ENCODE measurements at regions not wholly inside any gene's neighbourhood (a gene's known extent, or its start where the extent isn't known, plus 50 kb on each side); places are given as distances from the start of the nearest gene placed in this dataset.

DNA sequence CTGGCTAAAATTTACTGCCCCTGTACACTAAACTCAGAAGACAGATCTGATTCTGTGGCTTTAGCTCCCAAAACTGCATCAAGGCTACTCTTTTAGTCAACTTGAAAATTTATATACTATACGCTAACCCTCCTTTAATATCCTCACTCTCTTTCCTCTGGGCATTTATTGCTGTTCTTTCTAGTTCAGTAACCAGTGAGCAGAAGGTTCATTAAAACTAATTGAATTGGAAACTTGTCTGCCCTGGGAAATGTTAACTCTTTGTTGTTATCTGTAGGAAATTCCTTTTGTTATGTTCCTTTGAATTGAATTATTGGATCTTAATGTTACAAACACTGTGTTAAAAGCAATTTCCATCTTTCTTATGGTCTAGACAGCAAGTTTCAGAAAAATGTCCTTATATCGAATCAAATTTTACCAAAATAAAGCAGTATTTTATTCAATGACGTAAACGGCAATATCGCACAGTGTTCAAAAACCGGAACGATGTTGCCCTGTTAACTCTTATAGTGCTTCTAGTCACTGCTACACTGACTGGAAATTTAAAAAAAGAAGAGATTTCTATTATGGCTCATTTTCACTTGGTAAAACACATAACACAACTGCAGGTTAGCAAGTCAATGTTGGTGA, 168.3 kb downstream of the NR4A2 start:
- no peak for DNase-seq (ENCODE audit: low read depth in 3 of 3)

DNA sequence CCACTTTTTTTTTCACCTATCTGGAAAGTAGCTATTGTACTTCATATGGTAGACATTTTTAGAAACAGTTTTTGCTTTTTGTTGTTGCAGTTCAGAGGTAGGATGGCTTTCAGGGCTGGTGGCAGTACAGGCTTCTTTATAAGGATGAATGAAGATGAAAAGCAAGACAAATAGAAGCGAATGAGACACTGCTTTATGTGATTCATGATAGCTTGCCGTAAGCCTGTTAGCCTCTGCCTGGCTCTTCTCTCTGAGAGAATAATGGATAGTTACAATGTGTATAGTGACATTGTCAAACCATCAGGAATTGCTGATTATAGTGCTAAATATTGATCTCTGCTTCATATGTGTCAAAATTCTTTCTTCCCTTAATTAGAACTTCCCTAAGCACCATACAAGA, 173.7 kb downstream of the NR4A2 start:
- DNase-seq (ENCODE audit: low read depth in 3 of 3) = no peak

DNA sequence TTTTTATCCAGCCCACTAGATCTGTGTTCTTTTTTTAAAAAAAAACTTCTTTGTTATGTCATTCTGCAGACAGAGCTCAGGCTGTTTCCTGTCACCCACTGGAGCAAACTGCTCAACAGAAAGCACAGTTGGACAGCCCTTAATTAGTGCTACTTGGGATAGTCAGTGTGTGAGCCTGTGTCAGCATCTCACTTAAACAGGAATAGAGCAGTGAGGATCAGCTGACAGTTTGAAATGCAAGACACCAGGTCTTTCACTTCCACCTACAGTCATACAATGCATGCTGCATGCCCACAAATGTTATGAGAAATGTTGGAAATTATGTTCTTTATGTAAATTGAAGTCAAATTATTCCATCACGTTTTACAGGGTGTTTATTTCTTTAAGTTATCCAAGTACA, 174.9 kb downstream of the NR4A2 start:
- no peak for DNase-seq (ENCODE audit: low read depth in 3 of 3)

DNA sequence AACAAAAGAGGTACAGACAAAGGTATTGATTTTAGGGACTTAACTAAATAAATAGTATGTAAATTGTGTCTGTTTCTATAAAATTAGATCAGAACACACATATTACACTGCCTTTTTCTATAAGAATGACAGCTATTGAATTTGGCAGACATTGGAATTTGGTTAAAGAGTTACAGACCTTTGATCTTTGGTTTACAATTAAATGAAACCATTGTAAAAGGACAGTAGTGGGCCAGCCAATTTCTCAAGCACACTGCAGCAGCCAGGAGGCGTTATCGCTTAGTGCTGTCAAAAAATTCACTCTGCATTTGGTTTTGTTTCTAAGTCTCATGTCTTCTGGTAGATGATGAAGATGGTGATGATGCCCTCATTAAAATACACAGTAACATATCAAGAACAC, 175.9 kb downstream of the NR4A2 start:
- no peak for DNase-seq (ENCODE audit: low read depth in 3 of 3)

DNA sequence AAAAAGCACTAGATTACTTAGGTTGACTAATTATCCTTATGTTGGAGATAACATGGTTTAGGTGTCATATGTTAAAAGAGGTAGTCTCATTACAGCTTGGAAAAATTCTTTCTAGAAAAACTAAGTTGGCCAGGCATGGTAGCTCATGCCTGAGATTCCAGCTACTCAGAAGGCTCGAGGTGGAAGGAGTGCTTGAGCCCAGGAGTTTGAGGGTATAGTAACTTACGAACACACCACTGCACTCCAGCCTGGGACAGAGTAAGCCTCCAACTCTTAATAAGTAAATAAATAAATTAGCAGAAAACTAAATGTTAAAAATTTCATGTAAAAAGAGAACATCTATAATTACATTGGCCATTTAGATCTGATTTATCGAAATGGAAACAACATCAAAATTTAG, 177.2 kb downstream of the NR4A2 start:
- DNase-seq (ENCODE audit: low read depth in 3 of 3) = no peak

DNA sequence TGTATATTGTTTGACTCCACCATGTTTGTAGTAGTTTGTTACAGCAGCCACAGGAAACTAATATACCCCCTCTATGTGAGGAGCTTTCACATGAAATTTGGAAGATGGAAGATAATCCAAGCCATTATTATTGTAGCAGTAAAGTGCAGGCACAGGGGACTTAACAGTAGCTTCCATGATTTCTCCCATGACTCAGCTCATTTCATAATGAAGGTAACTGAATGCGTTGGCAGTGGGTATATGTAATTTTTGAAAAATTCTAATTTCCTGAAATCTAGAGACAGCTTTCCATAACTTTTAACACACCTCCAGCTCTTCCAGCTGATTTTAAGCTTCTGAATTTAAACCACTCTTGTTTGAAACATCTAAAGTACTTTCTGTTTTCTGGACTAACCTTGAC, 181.2 kb downstream of the NR4A2 start:
- no peak for DNase-seq (ENCODE audit: low read depth in 3 of 3)

DNA sequence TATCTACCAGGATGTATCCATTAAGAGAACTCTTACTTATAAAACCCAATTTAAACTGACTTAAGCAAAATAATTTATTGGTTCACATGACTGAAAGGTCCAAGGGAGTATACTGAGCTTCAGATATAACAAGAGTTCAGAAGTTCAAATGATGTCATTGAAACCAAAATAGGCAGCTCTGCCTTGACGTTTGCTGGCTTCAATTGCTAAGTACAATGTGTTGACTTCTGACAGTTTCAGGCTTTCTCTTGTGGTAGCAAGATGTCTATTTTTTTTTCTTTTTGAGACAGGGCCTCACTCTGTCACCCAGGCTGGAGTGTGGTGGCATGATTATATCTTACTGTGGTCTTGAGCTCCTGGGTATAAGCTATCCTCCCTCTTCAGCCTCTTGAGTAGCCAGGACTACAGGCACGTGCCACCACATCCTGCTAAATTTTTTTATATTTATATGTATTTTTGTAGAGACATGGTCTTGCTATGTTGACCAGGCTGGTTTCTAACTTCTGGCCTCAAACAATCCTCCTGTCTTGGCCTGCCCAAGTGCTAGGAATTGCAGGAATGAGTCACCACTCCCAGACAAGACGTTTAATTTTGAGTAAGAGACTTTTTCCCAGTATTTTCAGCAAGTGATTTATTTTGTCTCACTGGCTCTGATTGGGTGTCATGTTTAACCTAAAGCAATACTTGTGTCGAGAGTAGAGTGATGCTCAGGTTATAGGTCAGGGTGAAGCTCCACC, 184.8 kb downstream of the NR4A2 start:
- DNase-seq (ENCODE audit: low read depth in 3 of 3) = no peak

DNA sequence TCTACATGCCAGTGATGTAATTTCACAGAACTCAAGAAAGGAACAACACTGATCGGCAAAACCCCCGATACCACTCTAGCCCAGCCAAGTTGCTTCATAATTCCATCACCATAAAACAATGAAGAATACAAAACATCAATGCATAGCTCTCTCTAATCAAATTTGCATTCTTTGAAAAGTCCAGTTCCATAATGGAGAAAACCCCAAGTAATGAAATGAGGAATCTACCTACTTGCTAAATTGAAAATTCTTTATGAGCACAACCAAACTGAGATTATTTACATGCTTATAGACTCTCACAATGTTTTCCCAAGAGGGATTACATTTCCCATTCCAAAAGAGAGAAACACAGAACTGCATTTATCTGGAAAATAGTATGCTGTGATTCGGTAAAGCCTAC, 186.5 kb downstream of the NR4A2 start:
- no peak for DNase-seq (ENCODE audit: low read depth in 3 of 3)

DNA sequence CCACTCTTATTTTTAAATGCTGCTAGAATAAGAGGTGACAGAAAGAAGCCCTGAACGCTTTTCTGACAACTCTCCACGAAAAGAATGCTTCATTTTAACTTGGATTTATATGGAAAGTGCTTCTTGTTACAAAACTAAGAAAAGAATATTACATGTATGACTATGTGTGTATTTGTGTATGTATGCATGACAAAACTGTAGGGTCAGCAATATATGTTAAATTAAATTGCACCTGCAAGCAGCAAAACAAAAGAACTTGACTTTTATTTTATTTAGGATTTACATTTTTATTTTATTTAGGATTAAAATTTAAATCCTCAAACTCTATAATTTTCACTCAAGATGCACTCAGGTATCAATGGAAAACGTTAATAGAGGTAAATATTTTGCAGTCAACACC, 187.1 kb downstream of the NR4A2 start:
- no peak for DNase-seq (ENCODE audit: low read depth in 3 of 3)

DNA sequence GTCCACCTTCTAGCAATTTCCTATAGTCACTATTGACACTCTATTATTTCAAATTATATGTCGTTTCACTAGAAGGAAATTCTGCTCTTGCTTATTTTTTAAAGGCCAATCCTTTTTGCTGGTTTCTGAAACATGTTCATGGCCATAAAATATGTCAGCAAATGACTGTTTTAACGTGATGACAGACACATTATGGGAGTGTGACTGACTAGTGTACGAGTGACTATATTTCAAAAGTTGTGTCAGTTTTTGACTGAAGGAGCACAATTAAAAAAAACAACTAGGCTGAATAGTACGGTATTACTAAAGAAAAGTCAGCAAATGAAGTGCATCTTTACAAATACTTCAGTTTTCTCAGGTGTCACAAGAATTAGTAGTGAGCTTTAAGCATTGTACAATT, 196.0 kb downstream of the NR4A2 start:
- DNase-seq (ENCODE audit: low read depth in 3 of 3) = no peak

DNA sequence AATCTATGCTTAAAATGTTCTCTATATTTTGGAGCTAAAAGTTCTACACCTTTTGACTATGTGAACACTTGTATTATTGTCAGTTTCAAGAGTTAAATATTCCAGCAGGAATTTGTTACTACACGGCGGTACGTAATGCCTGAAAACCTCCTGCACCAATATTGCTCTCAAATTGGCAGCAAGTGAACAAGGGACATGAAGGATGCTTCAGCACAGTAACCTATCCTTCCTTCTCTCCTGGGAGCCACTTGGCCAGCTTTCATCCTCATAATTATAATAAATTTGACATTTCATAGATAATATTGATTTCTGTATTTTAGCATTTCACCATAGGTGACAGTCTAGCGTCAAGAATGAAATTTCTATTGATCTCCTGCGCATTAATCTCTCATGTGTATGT, 197.6 kb downstream of the NR4A2 start:
- DNase-seq (ENCODE audit: low read depth in 3 of 3) = no peak

DNA sequence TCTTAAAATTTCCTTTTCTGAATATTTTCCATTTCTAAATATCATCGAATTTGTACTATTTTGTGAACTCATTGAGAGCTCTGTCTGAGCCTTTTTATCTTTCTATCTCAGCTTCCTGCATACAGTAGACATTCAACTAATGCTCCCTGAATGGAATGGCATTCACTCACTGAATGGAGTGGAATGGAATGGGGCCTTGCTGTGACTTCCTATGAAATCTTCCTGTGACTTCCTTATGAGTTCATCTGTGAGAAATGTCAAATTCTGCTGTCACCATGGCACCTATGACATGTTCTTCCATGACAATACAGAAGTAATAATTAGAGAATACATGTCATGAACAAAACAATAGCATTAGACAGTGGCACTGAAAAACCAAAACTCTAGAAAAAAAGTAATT, 199.6 kb downstream of the NR4A2 start:
- no peak for DNase-seq (ENCODE audit: low read depth in 3 of 3)

DNA sequence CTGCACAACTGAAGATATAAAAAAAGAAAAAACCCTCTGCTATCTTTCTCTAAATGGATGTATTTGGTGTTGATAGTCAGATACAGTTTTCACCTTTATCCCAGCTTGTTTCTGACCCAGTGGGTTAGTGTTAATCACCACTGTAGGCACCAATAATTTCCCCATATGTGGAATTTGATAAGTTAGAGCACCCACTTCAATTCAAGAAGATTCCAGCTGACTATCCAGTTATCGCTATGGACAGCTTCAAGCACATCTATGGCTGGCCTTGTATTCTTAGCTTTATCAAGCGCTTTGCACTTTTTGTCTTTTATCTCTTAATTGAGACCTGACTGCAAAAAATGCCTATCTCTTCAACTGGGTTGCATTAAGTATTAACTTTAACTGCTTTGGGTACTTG, 200.4 kb downstream of the NR4A2 start:
- DNase-seq (ENCODE audit: low read depth in 3 of 3) = no peak

DNA sequence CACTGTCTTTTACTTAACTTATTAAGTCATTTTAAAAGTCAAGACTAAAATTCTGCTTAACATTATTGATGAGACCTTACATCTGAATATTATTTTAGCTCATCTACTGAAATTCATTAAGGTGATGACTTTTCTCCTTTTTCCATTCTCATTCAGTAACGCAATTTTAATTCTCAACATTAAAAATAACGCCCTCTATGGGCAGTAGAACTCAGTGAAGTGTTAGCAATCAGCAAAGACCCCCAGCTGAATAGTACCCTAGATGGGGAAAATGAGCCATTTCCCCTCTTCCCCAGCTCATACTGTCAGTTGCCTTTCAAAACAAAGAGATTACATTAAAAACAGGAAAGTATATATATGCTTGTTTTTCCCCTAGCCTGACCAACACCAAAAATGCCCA, 203.3 kb downstream of the NR4A2 start:
- no peak for DNase-seq (ENCODE audit: low read depth in 3 of 3)

DNA sequence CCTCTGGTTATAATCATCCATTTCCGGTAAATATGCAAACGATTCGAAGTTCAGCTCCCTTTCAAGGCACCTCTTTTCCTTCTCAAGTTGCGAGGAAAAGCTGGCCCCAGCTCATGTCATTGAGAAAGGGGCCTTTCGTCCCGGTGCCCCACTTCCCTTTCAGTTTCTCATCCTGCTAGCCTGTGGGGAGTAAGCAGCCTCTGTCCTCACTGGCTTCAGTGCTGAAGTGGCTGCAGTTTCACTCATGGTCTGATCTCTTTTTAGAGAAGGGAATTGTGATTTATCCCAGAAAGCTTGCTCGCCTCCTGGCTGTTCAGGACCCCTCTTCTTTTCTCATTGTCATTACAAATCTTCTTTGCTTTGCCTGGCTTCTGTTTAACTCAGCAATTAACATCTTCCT, 207.5 kb downstream of the NR4A2 start:
- DNase-seq (ENCODE audit: low read depth in 3 of 3) = no peak

DNA sequence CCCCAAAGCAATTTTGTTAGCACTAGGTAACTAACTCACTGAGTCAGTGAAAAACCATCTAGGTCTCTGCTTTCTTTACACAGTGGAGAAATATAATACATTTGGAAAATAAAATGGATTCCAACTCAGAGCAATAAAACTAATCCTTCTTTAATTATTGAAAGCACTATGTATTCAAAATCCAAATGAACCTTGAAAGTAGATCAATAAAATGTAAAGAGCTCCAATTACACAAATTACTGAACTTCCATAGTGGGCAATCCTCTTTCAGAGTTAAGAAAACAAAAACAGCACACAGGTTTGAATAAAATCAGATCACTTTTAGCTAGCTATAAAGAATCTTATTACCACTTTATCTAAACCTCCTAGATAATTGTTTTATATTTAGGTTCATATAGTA, 208.1 kb downstream of the NR4A2 start:
- no peak for DNase-seq (ENCODE audit: low read depth in 3 of 3)

DNA sequence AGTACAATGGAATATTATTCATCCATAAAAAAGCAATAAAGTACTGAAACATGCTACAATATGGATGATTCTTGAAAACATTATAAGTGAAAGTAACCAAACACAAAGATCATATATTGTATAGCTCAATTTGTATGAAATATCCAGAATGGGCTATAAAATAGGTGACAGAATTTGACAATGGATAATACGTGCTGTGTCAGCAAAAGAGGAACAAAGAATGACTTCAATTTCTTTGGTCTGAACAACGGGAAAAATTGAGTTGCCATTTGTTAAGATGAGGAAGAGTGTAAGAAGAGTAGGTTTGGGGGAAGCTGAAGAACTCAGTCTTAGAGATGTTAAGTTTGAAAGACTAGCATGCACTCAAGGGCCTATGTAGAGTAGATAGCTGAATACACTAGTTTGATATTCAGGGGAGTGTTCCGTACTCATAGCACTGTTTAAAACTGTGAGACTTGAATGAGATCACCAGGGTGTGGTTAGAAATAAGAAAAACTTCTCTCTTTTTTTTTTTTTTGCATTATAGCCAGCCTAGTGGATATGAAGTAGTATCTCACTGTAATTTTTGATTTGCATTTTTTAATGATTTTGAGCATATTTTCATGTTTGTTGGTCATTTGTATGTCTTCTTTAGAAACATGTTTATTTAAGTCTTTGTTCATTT, 213.6 kb downstream of the NR4A2 start:
- DNase-seq (ENCODE audit: low read depth in 3 of 3) = no peak

DNA sequence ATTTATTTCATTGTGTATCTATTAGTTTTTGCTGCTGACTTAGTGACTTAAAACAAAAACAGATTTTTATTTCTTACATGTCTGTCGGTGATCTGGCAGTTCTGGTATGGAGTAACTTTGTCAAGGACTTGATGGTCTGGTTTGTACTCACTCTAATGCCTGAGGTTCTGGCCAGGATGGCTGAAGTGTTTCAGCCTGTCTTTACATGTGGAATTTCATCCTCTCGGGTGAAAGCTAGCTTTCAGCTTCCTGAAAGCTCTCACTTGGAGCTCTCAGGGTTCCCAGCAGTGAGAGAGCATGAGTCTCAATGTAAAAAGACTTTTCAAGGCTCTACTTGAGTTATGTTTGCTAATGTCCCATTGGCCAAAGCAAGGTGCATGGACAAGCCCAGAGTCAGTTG, 216.4 kb downstream of the NR4A2 start:
- no peak for DNase-seq (ENCODE audit: low read depth in 3 of 3)

DNA sequence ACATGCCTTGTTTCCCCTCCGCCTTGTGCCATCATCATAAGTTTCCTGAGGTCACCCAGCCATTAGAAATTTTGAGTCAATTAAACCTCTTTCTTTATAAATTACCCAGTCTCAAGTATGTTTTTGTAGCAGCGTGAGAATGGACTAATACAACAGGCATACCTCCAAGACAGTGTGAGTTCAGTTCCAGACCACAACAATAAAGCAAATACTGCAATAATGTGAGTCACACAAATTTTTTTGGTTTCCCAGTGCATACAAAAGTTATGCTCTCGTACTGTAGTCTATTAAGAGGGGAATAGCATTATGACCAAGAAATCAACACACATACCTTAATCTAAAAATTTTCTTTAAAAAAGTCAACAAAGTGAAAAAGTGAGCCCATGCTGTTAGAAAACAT, 217.2 kb downstream of the NR4A2 start:
- DNase-seq (ENCODE audit: low read depth in 3 of 3) = no peak

DNA sequence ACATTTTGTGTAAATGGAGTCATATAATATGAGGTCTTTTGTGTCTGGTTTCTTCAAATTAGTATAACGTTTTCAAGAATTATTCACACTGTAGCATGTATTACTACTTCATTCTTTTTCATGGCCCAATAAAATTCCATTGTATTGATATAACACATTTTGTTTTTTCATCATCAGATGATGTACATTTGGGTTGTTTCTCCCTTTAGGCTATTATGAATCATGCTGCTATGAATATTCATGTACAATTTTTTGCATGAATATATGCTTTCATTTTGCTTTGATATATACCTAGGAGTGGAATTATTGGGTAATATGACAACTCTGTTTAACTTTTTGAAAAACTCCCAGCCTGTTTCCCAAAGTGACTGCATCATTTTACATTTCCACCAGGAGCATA, 220.2 kb downstream of the NR4A2 start:
- no peak for DNase-seq (ENCODE audit: low read depth in 3 of 3)

DNA sequence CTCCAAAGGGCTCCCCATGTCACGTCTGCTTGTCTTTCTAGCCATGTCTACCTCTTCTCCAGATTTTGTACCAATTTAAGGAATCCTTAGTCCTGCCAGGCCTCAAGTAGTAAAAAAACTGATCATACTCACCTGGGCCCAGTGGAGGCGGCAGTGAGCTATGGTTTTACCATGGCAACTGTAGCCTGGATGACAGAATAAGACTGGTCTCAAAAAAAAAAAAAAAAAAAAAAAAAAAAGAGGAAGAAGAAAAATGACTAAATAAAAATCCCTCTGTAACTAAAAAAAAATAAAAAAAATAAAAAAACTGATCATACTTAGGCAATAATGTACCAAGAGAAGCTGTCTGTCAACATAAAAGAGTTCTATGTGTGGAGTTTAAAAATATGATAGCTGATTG, 221.6 kb downstream of the NR4A2 start:
- DNase-seq (ENCODE audit: low read depth in 3 of 3) = peak in 1 of 3 experiments; percentile 5

DNA sequence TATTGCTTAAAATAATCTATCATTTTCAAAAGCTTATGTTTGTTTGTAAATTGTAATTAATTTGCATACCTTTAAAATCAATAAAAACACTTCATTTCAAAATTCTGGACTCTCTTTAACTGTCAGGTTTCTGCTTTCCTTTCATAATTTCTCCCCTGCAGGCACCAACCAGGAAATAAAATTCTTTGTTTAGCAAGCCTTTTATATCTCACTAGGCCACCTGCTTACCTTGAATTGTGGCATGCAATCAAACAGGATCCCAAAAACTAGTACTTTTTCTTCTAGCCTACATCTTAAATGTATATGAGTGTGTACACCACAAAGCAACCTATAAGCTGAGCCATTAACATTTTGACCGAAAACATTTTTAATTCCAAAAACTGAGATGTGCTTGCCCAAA, 233.1 kb downstream of the NR4A2 start:
- no peak for DNase-seq (ENCODE audit: low read depth in 3 of 3)

DNA sequence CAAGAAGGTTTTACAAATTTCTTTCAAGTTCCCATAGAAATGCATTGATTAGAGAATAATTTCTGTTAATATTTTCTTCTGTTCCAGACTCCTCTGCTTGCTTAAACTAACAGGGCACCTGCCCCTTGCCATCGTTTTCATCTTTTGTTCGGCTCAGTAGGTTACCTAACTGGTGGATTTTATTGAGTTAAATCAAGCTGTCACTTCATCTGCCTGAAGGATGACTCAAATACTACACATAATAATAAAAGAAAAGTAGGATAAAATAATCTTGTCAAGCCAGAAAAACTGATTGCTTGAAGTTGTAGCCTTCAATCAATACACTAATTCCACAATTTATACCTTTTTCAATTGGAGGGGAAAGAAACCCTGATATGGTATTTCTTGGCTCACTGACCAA, 234.0 kb downstream of the NR4A2 start:
- no peak for DNase-seq (ENCODE audit: low read depth in 3 of 3)

Measured in stimulated activated CD4-positive, alpha-beta T cell treated with anti-CD3 and anti-CD28 coated beads, TNF-alpha, amount 100 ng/mL, for 24 hours (primary cell).